ENCODE measurements at regions not wholly inside any gene's neighbourhood (a gene's known extent, or its start where the extent isn't known, plus 50 kb on each side); places are given as distances from the start of the nearest gene placed in this dataset.

- TF ChIP-seq PKNOX1 (IDR thresholded peaks at IDR 0.05): no peak
- no peak for TF ChIP-seq SUZ12 (IDR thresholded peaks at IDR 0.05)
These were observed 320.6 kb downstream of the FOXO1 start for GRCh38 chr13:40345654-40346372.
